ENCODE measurements at regions not wholly inside any gene's neighbourhood (a gene's known extent, or its start where the extent isn't known, plus 50 kb on each side); places are given as distances from the start of the nearest gene placed in this dataset.

DNA sequence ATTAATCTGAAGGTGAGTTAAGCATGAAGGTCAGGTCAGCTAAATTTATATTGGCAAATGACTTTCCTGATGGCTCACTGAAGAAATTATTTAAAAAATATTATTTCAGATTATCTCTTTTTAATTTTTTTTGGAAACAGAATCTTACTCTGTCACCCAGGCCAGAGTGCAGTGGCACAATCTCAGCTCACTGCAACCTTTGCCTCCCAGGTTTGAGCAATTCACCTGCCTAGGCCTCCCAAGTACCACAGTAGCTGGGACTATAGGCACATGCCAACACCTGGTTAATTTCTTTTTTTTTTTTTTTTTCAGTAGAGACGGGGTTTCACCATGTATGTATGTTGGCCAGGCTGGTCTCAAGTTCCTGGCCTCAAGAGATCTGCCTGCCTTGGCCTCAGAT lies 976.7 kb downstream of the TTLL7 start (continued):
- TF ChIP-seq, protein P1, sequence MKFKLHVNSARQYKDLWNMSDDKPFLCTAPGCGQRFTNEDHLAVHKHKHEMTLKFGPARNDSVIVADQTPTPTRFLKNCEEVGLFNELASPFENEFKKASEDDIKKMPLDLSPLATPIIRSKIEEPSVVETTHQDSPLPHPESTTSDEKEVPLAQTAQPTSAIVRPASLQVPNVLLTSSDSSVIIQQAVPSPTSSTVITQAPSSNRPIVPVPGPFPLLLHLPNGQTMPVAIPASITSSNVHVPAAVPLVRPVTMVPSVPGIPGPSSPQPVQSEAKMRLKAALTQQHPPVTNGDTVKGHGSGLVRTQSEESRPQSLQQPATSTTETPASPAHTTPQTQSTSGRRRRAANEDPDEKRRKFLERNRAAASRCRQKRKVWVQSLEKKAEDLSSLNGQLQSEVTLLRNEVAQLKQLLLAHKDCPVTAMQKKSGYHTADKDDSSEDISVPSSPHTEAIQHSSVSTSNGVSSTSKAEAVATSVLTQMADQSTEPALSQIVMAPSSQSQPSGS (CRISPR knock-in tag; IDR thresholded peaks at IDR 0.05; ENCODE audit: borderline replicate concordance, low read depth) = no peak

DNA sequence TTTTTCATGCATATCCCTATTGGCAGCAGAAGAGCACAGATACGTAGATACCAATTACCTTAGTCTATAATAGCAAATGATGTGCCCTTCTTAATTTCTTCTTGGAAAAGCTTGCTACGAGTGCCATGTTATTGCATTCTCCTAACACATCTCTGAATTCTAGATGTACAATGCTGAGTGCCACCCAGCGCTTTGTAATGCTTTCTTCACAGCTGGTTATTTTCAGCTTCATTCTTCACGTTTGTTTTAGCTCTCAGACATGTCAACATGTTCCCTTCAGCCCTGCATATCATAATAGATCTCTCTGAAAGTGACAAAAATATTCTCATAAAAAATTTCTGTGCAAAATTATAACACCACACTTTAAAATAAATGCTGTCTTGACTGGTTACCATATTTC lies 981.2 kb downstream of the TTLL7 start:
- H3K4me1 Mint-ChIP-seq = no peaks in the 10 kb centered on the region
- ChIA-PET CTCF (no interaction called here), POLR2A (no interaction called here)
- ATAC-seq = no peak
- DNase-seq (ENCODE audit: low spot score) = no peak
- no peak for TF ChIP-seq TEAD1 (CRISPR knock-in tag; IDR thresholded peaks at IDR 0.05)
- no peak for TF ChIP-seq ZNF232 (CRISPR knock-in tag; IDR thresholded peaks at IDR 0.05)
- TF ChIP-seq ESRRA (CRISPR knock-in tag; IDR thresholded peaks at IDR 0.05; ENCODE audit: borderline replicate concordance) = no peak
- TF ChIP-seq, protein P2, sequence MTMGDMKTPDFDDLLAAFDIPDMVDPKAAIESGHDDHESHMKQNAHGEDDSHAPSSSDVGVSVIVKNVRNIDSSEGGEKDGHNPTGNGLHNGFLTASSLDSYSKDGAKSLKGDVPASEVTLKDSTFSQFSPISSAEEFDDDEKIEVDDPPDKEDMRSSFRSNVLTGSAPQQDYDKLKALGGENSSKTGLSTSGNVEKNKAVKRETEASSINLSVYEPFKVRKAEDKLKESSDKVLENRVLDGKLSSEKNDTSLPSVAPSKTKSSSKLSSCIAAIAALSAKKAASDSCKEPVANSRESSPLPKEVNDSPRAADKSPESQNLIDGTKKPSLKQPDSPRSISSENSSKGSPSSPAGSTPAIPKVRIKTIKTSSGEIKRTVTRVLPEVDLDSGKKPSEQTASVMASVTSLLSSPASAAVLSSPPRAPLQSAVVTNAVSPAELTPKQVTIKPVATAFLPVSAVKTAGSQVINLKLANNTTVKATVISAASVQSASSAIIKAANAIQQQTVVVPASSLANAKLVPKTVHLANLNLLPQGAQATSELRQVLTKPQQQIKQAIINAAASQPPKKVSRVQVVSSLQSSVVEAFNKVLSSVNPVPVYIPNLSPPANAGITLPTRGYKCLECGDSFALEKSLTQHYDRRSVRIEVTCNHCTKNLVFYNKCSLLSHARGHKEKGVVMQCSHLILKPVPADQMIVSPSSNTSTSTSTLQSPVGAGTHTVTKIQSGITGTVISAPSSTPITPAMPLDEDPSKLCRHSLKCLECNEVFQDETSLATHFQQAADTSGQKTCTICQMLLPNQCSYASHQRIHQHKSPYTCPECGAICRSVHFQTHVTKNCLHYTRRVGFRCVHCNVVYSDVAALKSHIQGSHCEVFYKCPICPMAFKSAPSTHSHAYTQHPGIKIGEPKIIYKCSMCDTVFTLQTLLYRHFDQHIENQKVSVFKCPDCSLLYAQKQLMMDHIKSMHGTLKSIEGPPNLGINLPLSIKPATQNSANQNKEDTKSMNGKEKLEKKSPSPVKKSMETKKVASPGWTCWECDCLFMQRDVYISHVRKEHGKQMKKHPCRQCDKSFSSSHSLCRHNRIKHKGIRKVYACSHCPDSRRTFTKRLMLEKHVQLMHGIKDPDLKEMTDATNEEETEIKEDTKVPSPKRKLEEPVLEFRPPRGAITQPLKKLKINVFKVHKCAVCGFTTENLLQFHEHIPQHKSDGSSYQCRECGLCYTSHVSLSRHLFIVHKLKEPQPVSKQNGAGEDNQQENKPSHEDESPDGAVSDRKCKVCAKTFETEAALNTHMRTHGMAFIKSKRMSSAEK (CRISPR knock-in tag; IDR thresholded peaks at IDR 0.05; ENCODE audit: borderline replicate concordance) = no peak
- TF ChIP-seq ZNF396 (CRISPR knock-in tag; IDR thresholded peaks at IDR 0.05; ENCODE audit: borderline replicate concordance) = no peak
- no peak for TF ChIP-seq ZBTB21 (CRISPR knock-in tag; IDR thresholded peaks at IDR 0.05; ENCODE audit: borderline replicate concordance)
- TF ChIP-seq JUN (CRISPR knock-in tag; IDR thresholded peaks at IDR 0.05) = no peak
- TF ChIP-seq, protein P3, sequence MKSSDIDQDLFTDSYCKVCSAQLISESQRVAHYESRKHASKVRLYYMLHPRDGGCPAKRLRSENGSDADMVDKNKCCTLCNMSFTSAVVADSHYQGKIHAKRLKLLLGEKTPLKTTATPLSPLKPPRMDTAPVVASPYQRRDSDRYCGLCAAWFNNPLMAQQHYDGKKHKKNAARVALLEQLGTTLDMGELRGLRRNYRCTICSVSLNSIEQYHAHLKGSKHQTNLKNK (CRISPR knock-in tag; IDR thresholded peaks at IDR 0.05) = no peak
- no peak for TF ChIP-seq FOXP1 (CRISPR knock-in tag; IDR thresholded peaks at IDR 0.05; ENCODE audit: borderline replicate concordance)
- TF ChIP-seq, protein P4, sequence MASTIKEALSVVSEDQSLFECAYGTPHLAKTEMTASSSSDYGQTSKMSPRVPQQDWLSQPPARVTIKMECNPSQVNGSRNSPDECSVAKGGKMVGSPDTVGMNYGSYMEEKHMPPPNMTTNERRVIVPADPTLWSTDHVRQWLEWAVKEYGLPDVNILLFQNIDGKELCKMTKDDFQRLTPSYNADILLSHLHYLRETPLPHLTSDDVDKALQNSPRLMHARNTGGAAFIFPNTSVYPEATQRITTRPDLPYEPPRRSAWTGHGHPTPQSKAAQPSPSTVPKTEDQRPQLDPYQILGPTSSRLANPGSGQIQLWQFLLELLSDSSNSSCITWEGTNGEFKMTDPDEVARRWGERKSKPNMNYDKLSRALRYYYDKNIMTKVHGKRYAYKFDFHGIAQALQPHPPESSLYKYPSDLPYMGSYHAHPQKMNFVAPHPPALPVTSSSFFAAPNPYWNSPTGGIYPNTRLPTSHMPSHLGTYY (CRISPR knock-in tag; IDR thresholded peaks at IDR 0.05) = no peak
- no peak for TF ChIP-seq CREM (CRISPR knock-in tag; IDR thresholded peaks at IDR 0.05)
- TF ChIP-seq MYBL2 (CRISPR knock-in tag; IDR thresholded peaks at IDR 0.05) = no peak
- no peak for TF ChIP-seq SOX15 (CRISPR knock-in tag; IDR thresholded peaks at IDR 0.05)
- TF ChIP-seq, protein P5, sequence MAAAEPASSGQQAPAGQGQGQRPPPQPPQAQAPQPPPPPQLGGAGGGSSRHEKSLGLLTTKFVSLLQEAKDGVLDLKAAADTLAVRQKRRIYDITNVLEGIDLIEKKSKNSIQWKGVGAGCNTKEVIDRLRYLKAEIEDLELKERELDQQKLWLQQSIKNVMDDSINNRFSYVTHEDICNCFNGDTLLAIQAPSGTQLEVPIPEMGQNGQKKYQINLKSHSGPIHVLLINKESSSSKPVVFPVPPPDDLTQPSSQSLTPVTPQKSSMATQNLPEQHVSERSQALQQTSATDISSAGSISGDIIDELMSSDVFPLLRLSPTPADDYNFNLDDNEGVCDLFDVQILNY (CRISPR knock-in tag; IDR thresholded peaks at IDR 0.05) = no peak
- TF ChIP-seq TCF7 (CRISPR knock-in tag; IDR thresholded peaks at IDR 0.05; ENCODE audit: low read depth) = no peak
- TF ChIP-seq, protein P6, sequence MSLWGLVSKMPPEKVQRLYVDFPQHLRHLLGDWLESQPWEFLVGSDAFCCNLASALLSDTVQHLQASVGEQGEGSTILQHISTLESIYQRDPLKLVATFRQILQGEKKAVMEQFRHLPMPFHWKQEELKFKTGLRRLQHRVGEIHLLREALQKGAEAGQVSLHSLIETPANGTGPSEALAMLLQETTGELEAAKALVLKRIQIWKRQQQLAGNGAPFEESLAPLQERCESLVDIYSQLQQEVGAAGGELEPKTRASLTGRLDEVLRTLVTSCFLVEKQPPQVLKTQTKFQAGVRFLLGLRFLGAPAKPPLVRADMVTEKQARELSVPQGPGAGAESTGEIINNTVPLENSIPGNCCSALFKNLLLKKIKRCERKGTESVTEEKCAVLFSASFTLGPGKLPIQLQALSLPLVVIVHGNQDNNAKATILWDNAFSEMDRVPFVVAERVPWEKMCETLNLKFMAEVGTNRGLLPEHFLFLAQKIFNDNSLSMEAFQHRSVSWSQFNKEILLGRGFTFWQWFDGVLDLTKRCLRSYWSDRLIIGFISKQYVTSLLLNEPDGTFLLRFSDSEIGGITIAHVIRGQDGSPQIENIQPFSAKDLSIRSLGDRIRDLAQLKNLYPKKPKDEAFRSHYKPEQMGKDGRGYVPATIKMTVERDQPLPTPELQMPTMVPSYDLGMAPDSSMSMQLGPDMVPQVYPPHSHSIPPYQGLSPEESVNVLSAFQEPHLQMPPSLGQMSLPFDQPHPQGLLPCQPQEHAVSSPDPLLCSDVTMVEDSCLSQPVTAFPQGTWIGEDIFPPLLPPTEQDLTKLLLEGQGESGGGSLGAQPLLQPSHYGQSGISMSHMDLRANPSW (CRISPR knock-in tag; conservative IDR thresholded peaks at IDR 0.05; ENCODE audit: low read depth) = no peak
- TF ChIP-seq SMAD3 (CRISPR knock-in tag; IDR thresholded peaks at IDR 0.05; ENCODE audit: borderline replicate concordance) = no peak
- H3K36me3 Mint-ChIP-seq = peaks cover 19% of the 10 kb centered on the region
- no peak overlapping the region for H3K27ac Mint-ChIP-seq
- H3K4me3 Mint-ChIP-seq = no peak overlapping the region
- no peaks in the 10 kb centered on the region for H3K27me3 Mint-ChIP-seq (ENCODE audit: low read depth)
- H3K9me3 Mint-ChIP-seq = peaks cover 18% of the 10 kb centered on the region
